Activated CD8-positive, alpha-beta T cell treated with anti-CD3 and anti-CD28 coated beads for 36 hours (primary cell): ENCODE measurements at regions not wholly inside any gene's neighbourhood (a gene's known extent, or its start where the extent isn't known, plus 50 kb on each side); places are given as distances from the start of the nearest gene placed in this dataset.

ENCODE experiments used
- ATAC-seq: fragments of 200-7000 bp; cut with Tn5 transposase; one replicate; pipeline ENCODE4 v1.10.0; 2021; ENCODE audit warnings: mild to moderate bottlenecking, moderate library complexity
- CTCF ChIA-PET: fragments of 350-600 bp; sonication (Branson Sonifier 250); formaldehyde crosslinking; loops from one replicate; lab custom pipeline; 2021; ENCODE audit warnings: antibody characterized with exemption; lab: Charles Lee
- POLR2A ChIA-PET: fragments of 350-600 bp; sonication (Branson Sonifier 250); formaldehyde crosslinking; loops from one replicate; lab custom pipeline; 2021; ENCODE audit warnings: antibody characterized with exemption; lab: Charles Lee
- DNase-seq: peaks from one replicate; pipeline ENCODE4 v3.0.0-alpha.2; 2020
- H3K27ac Mint-ChIP-seq: one replicate; pipeline ENCODE4 v1.8.0; 2021; ENCODE audit warnings: mild to moderate bottlenecking, mixed read lengths
- H3K27me3 Mint-ChIP-seq: one replicate; pipeline ENCODE4 v1.8.0; 2021; ENCODE audit warnings: mixed read lengths
- H3K36me3 Mint-ChIP-seq: one replicate; pipeline ENCODE4 v1.8.0; 2021; ENCODE audit warnings: low read depth, mixed read lengths
- H3K4me1 Mint-ChIP-seq: one replicate; pipeline ENCODE4 v1.8.0; 2021; ENCODE audit warnings: low read depth, mixed read lengths
- H3K4me3 Mint-ChIP-seq: one replicate; pipeline ENCODE4 v1.8.0; 2021; ENCODE audit warnings: mild to moderate bottlenecking, moderate library complexity, mixed read lengths
- H3K9me3 Mint-ChIP-seq: one replicate; pipeline ENCODE4 v1.8.0; 2021; ENCODE audit warnings: mixed read lengths
- CTCF ChIP-seq: fragments of 200-600 bp; IDR thresholded peaks from one replicate; pipeline ENCODE4 v1.8.0; 2022; ENCODE audit warnings: antibody characterized with exemption, mild to moderate bottlenecking
- intact Hi-C: fragments of 100-400 bp; cut with micrococcal nuclease; formaldehyde crosslinking; loops from one replicate; pipeline ENCODE4 v1.10.0; 2022

- TF ChIP-seq CTCF = no peak
- Mint-ChIP-seq H3K4me3 (no peak overlapping the region), H3K4me1 (no peaks in the 10 kb centered on the region), H3K9me3 (peaks cover 6% of the 10 kb centered on the region), H3K27ac (no peak overlapping the region), H3K36me3 (no peaks in the 10 kb centered on the region), H3K27me3 (no peaks in the 10 kb centered on the region)
- DNase-seq = no peak
- CTCF ChIA-PET = no interaction called here
- ATAC-seq = no peak
- intact Hi-C loops = no loop called here
- POLR2A ChIA-PET = no interaction called here
Observed at GRCh38 chr21:27419153-27419552, 452.3 kb upstream of the ADAMTS5 start.

- no peak for ATAC-seq
- no peak for DNase-seq
- no peaks in the 10 kb centered on the region for H3K27me3 Mint-ChIP-seq
- H3K9me3 Mint-ChIP-seq = peaks cover 3% of the 10 kb centered on the region
- CTCF ChIA-PET = no interaction called here
- no peak overlapping the region for H3K4me3 Mint-ChIP-seq
- intact Hi-C loops = no loop called here
- POLR2A ChIA-PET = no interaction called here
- no peak for TF ChIP-seq CTCF
- H3K27ac Mint-ChIP-seq = no peak overlapping the region
- no peaks in the 10 kb centered on the region for H3K4me1 Mint-ChIP-seq
- H3K36me3 Mint-ChIP-seq = no peaks in the 10 kb centered on the region
Observed at GRCh38 chr21:27418346-27418745, 451.5 kb upstream of the ADAMTS5 start.

- H3K36me3 Mint-ChIP-seq = no peaks in the 10 kb centered on the region
- intact Hi-C loops = no loop called here
- H3K27ac Mint-ChIP-seq = no peak overlapping the region
- H3K9me3 Mint-ChIP-seq = peaks cover 2% of the 10 kb centered on the region
- CTCF ChIA-PET = no interaction called here
- H3K4me1 Mint-ChIP-seq = no peaks in the 10 kb centered on the region
- POLR2A ChIA-PET = no interaction called here
- ATAC-seq (no peak), DNase-seq (no peak)
- no peak overlapping the region for H3K4me3 Mint-ChIP-seq
- no peaks in the 10 kb centered on the region for H3K27me3 Mint-ChIP-seq
- TF ChIP-seq CTCF = no peak
Observed at GRCh38 chr21:27412530-27412929, 445.6 kb upstream of the ADAMTS5 start.

- ATAC-seq (no peak), DNase-seq (no peak)
- POLR2A ChIA-PET = no interaction called here
- Mint-ChIP-seq H3K4me3 (no peak overlapping the region), H3K4me1 (no peaks in the 10 kb centered on the region), H3K9me3 (peaks cover 2% of the 10 kb centered on the region), H3K36me3 (no peaks in the 10 kb centered on the region), H3K27me3 (no peaks in the 10 kb centered on the region), H3K27ac (no peak overlapping the region)
- TF ChIP-seq CTCF = no peak
- CTCF ChIA-PET = no interaction called here
- intact Hi-C loops = no loop called here
Observed at GRCh38 chr21:27408826-27409225, 441.9 kb upstream of the ADAMTS5 start.

GRCh38 chr21:27407271-27407670 lies 440.4 kb upstream of the ADAMTS5 start:
- no peak for DNase-seq
- Mint-ChIP-seq H3K4me3 (no peak overlapping the region), H3K27me3 (no peaks in the 10 kb centered on the region), H3K4me1 (no peaks in the 10 kb centered on the region), H3K9me3 (peaks cover 2% of the 10 kb centered on the region), H3K36me3 (no peaks in the 10 kb centered on the region), H3K27ac (no peak overlapping the region)
- ATAC-seq = no peak
- ChIA-PET POLR2A (no interaction called here), CTCF (no interaction called here)
- TF ChIP-seq CTCF = no peak
- intact Hi-C loops = no loop called here
